Neural cell (in vitro differentiated cells): ENCODE measurements at regions not wholly inside any gene's neighbourhood (a gene's known extent, or its start where the extent isn't known, plus 50 kb on each side); places are given as distances from the start of the nearest gene placed in this dataset.

Source experiments
- CTCF ChIP-seq: fragments of 450-650 bp; IDR thresholded peaks from 2 replicates; pipeline ENCODE4 v1.5.1; 2014; ENCODE audit warnings: antibody characterized with exemption, mild to moderate bottlenecking, moderate library complexity; ENCODE audit not compliant: poor library complexity, severe bottlenecking
- EZH2 ChIP-seq: fragments of 200-600, 300-800 bp; shearing (Covaris generic), sonication (generic); IDR thresholded peaks from 2 replicates; pipeline ENCODE4 v1.6.1; 2014; ENCODE audit warnings: antibody characterized with exemption, low read length, borderline replicate concordance, mild to moderate bottlenecking; ENCODE audit not compliant: insufficient read depth, poor library complexity, severe bottlenecking
- MXI1 ChIP-seq: fragments of 450-650 bp; conservative IDR thresholded peaks from 2 replicates; pipeline ENCODE4 v1.6.1; 2014; ENCODE audit warnings: antibody characterized with exemption, mild to moderate bottlenecking; ENCODE audit not compliant: poor library complexity, severe bottlenecking
- POLR2AphosphoS5 ChIP-seq: IDR thresholded peaks from 2 replicates; pipeline ENCODE4 v1.6.1; 2012
- RAD21 ChIP-seq: fragments of 450-650 bp; conservative IDR thresholded peaks from 2 replicates; pipeline ENCODE4 v1.6.1; 2014; ENCODE audit warnings: antibody characterized with exemption, mild to moderate bottlenecking, moderate library complexity
- TF ChIP-seq, protein P1 (sequence below): IDR thresholded peaks from 2 replicates; pipeline ENCODE4 v1.6.1; 2012; ENCODE audit warnings: borderline replicate concordance

- TF ChIP-seq CTCF (no peak), EZH2 (no peak), MXI1 (no peak), POLR2AphosphoS5 (no peak), RAD21 (no peak)
- TF ChIP-seq, protein P1, sequence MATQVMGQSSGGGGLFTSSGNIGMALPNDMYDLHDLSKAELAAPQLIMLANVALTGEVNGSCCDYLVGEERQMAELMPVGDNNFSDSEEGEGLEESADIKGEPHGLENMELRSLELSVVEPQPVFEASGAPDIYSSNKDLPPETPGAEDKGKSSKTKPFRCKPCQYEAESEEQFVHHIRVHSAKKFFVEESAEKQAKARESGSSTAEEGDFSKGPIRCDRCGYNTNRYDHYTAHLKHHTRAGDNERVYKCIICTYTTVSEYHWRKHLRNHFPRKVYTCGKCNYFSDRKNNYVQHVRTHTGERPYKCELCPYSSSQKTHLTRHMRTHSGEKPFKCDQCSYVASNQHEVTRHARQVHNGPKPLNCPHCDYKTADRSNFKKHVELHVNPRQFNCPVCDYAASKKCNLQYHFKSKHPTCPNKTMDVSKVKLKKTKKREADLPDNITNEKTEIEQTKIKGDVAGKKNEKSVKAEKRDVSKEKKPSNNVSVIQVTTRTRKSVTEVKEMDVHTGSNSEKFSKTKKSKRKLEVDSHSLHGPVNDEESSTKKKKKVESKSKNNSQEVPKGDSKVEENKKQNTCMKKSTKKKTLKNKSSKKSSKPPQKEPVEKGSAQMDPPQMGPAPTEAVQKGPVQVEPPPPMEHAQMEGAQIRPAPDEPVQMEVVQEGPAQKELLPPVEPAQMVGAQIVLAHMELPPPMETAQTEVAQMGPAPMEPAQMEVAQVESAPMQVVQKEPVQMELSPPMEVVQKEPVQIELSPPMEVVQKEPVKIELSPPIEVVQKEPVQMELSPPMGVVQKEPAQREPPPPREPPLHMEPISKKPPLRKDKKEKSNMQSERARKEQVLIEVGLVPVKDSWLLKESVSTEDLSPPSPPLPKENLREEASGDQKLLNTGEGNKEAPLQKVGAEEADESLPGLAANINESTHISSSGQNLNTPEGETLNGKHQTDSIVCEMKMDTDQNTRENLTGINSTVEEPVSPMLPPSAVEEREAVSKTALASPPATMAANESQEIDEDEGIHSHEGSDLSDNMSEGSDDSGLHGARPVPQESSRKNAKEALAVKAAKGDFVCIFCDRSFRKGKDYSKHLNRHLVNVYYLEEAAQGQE, result no peak
These were observed 200.3 kb downstream of the EPM2A start for GRCh38 chr6:145534989-145535388.
